HG02870 (cell line): ENCODE measurements at regions not wholly inside any gene's neighbourhood (a gene's known extent, or its start where the extent isn't known, plus 50 kb on each side); places are given as distances from the start of the nearest gene placed in this dataset.
"Not testable (repeated sequence)": the region's sequence is repeated elsewhere in the genome, so short reads cannot be mapped to it uniquely, and the experiment has no call there.

ENCODE experiments used
- ATAC-seq: cut with Tn5 transposase; IDR thresholded peaks from one replicate; pipeline ENCODE4 v1.9.1; 2021; ENCODE audit warnings: mild to moderate bottlenecking, moderate library complexity; ENCODE audit not compliant: unreplicated experiment

GRCh38 chr12:58677833-58678232 is 242.5 kb downstream of the LRIG3 start:
- not testable (repeated sequence) for ATAC-seq

GRCh38 chr12:58678753-58679152 is 241.6 kb downstream of the LRIG3 start:
- no peak for ATAC-seq

- ATAC-seq, result no peak
These were observed 238.6 kb downstream of the LRIG3 start for GRCh38 chr12:58681730-58682129.

- ATAC-seq, result no peak
These were observed 225.0 kb downstream of the LRIG3 start for GRCh38 chr12:58695263-58695662.

- no peak for ATAC-seq
These were observed 218.8 kb downstream of the LRIG3 start for GRCh38 chr12:58701536-58701935.

- no peak for ATAC-seq
These were observed 216.4 kb downstream of the LRIG3 start for GRCh38 chr12:58703866-58704265.

GRCh38 chr12:58704770-58705169 is 215.5 kb downstream of the LRIG3 start:
- not testable (repeated sequence) for ATAC-seq

- no peak for ATAC-seq
These were observed 209.4 kb downstream of the LRIG3 start for GRCh38 chr12:58710901-58711300.

- ATAC-seq, result no peak
These were observed 208.3 kb downstream of the LRIG3 start for GRCh38 chr12:58711974-58712373.

- ATAC-seq, result no peak
These were observed 207.3 kb downstream of the LRIG3 start for GRCh38 chr12:58712976-58713375.

- ATAC-seq, result no peak
These were observed 201.1 kb downstream of the LRIG3 start for GRCh38 chr12:58719161-58719560.

GRCh38 chr12:58720421-58720820 is 199.9 kb downstream of the LRIG3 start:
- no peak for ATAC-seq

GRCh38 chr12:58725400-58726105 is 194.8 kb downstream of the LRIG3 start:
- no peak for ATAC-seq

- no peak for ATAC-seq
These were observed 192.8 kb downstream of the LRIG3 start for GRCh38 chr12:58727521-58727920.

- no peak for ATAC-seq
These were observed 191.9 kb downstream of the LRIG3 start for GRCh38 chr12:58728397-58728796.

GRCh38 chr12:58731096-58731495 is 189.2 kb downstream of the LRIG3 start:
- ATAC-seq, result no peak

GRCh38 chr12:58732894-58733293 is 187.4 kb downstream of the LRIG3 start:
- no peak for ATAC-seq

- no peak for ATAC-seq
These were observed 179.1 kb downstream of the LRIG3 start for GRCh38 chr12:58741226-58741625.

- no peak for ATAC-seq
These were observed 174.8 kb downstream of the LRIG3 start for GRCh38 chr12:58745348-58746125.

GRCh38 chr12:58747533-58747932 is 172.8 kb downstream of the LRIG3 start:
- ATAC-seq, result no peak

GRCh38 chr12:58750484-58750883 is 169.8 kb downstream of the LRIG3 start:
- ATAC-seq, result no peak

- no peak for ATAC-seq
These were observed 162.9 kb downstream of the LRIG3 start for GRCh38 chr12:58757422-58757821.
